K562 (cell line): ENCODE measurements at regions not wholly inside any gene's neighbourhood (a gene's known extent, or its start where the extent isn't known, plus 50 kb on each side); places are given as distances from the start of the nearest gene placed in this dataset.

ENCODE experiments used
- ATAC-seq: fragments of 200-7000 bp; cut with Tn5 transposase; 3 replicates; pipeline ENCODE4 v1.9.1; 2020; ENCODE audit warnings: moderate library complexity
- BruUV-seq: library from RNA; stranded (reverse); fragments of 400-500 nt; replicated peaks from 2 replicates; lab custom pipeline; 2021; lab: Mats Ljungman, UMichigan
- CTCF ChIA-PET: fragments of 300-600 bp; formaldehyde crosslinking; extraction: SDS; loops from one replicate; lab custom pipeline; 2021; ENCODE audit warnings: low intra/inter-chr PET ratio; lab: Yijun Ruan, JAX
- POLR2A ChIA-PET: fragments of 300-600, 350-650 bp; sonication (Branson Sonifier 250); formaldehyde crosslinking; extraction: SDS; loops from one replicate; lab custom pipeline; 2021; ENCODE audit warnings: antibody characterized with exemption, inconsistent platforms; lab: Yijun Ruan, JAX
- DNase-seq, 4 experiments: peaks; one replicate each; pipeline versions ENCODE4 v3.0.0 to v3.0.0-alpha.2; 2011 to 2018; ENCODE audit warnings: low spot score in 3 of 4, mixed read lengths in 3 of 4; ENCODE audit errors: extremely low read depth in 1 of 4
- FAIRE-seq: peaks from 2 replicates; lab custom pipeline; 2011; peaks lifted over from hg19 to GRCh38; lab: Jason Lieb, UNC
- H2AFZ ChIP-seq: 2 replicates; pipeline ENCODE4 v1.6.0; 2011; ENCODE audit warnings: low read depth, low read length, control low read depth, inconsistent platforms
- H3K27ac ChIP-seq: fragments of 200-600 bp; 3 replicates; pipeline ENCODE4 v1.8.0; 2011; ENCODE audit warnings: low read depth, mild to moderate bottlenecking, control low read depth, inconsistent platforms, low read length, moderate library complexity, mixed read lengths; ENCODE audit errors: extremely low read depth
- H3K27me3 ChIP-seq, 2 experiments: fragments of 300-600 bp in 1 of 2; 2 replicates in 1 of 2; 3 replicates in 1 of 2; pipeline versions ENCODE4 v1.6.0 to v1.8.0; 2011; ENCODE audit warnings: inconsistent platforms in 2 of 2, low read length in 2 of 2, mild to moderate bottlenecking in 1 of 2, mixed read lengths in 1 of 2, moderate library complexity in 1 of 2; ENCODE audit not compliant: control insufficient read depth in 2 of 2, insufficient read depth in 2 of 2
- H3K36me3 ChIP-seq: fragments of 300-600 bp; 3 replicates; pipeline ENCODE4 v1.8.0; 2011; ENCODE audit warnings: mild to moderate bottlenecking, low read length, inconsistent platforms; ENCODE audit not compliant: control insufficient read depth, insufficient read depth
- H3K4me1 ChIP-seq, 2 experiments: fragments of 200-600 bp in 1 of 2; replicated peaks in 1 of 2; 2 replicates in 1 of 2; 3 replicates in 1 of 2; pipeline versions ENCODE4 v1.5.1 to v1.8.0; 2011; ENCODE audit warnings: inconsistent platforms in 2 of 2, low read length in 2 of 2, mild to moderate bottlenecking in 1 of 2, mixed read lengths in 1 of 2, moderate library complexity in 1 of 2; ENCODE audit not compliant: control insufficient read depth in 2 of 2, insufficient read depth in 2 of 2
- H3K4me2 ChIP-seq: 2 replicates; pipeline ENCODE4 v1.6.1; 2011; ENCODE audit warnings: low read length, control low read depth, inconsistent platforms, mixed read lengths; ENCODE audit not compliant: insufficient read depth
- H3K4me3 ChIP-seq: fragments of 200-600 bp; sonication (generic), shearing (Covaris generic); 2 replicates; pipeline ENCODE4 v1.5.1; 2016; ENCODE audit warnings: control low read depth, inconsistent platforms
- H3K79me2 ChIP-seq: fragments of 200-600 bp; 3 replicates; pipeline ENCODE4 v1.8.0; 2011; ENCODE audit warnings: low read length, inconsistent platforms; ENCODE audit not compliant: control insufficient read depth, insufficient read depth
- H3K9ac ChIP-seq, 2 experiments: 2 replicates each; pipeline versions ENCODE4 v1.6.0 to v1.6.1; 2011; ENCODE audit warnings: low read depth in 2 of 2, low read length in 2 of 2, control low read depth in 1 of 2, inconsistent platforms in 1 of 2, mild to moderate bottlenecking in 1 of 2, mixed read lengths in 1 of 2; ENCODE audit not compliant: insufficient read depth in 1 of 2
- H3K9me1 ChIP-seq: one replicate; pipeline ENCODE4 v1.6.0; 2011; ENCODE audit warnings: inconsistent platforms, mild to moderate bottlenecking, low read length, moderate library complexity; ENCODE audit not compliant: control insufficient read depth, insufficient read depth
- H3K9me3 ChIP-seq: replicated peaks from 2 replicates; pipeline ENCODE4 v1.5.1; 2011; ENCODE audit warnings: low read depth, low read length, inconsistent platforms; ENCODE audit not compliant: control insufficient read depth, insufficient read depth
- H4K20me1 ChIP-seq: replicated peaks from 2 replicates; pipeline ENCODE4 v1.6.1; 2011; ENCODE audit warnings: low read length, inconsistent platforms, mixed read lengths; ENCODE audit not compliant: control insufficient read depth, insufficient read depth
- CBX3 ChIP-seq, 2 experiments: IDR thresholded peaks; 1 replicate in 1 of 2; 2 replicates in 1 of 2; pipeline ENCODE4 v1.6.1; 2012; ENCODE audit warnings: inconsistent platforms in 2 of 2, low read length in 2 of 2, borderline replicate concordance in 1 of 2, control low read depth in 1 of 2
- EGR1 ChIP-seq: fragments of 450-650 bp; conservative IDR thresholded peaks from 2 replicates; pipeline ENCODE4 v1.6.1; 2017; ENCODE audit warnings: mild to moderate bottlenecking
- ELF1 ChIP-seq: fragments of 200-800 bp; sonication (Bioruptor generic); IDR thresholded peaks from 2 replicates; pipeline ENCODE4 v1.6.1; 2016; ENCODE audit warnings: missing genetic modification characterization, missing compliant biosample characterization
- HDAC6 ChIP-seq: IDR thresholded peaks from 2 replicates; pipeline ENCODE4 v1.6.1; 2012; ENCODE audit warnings: low read depth, mild to moderate bottlenecking, control low read depth, inconsistent platforms, low read length, moderate library complexity
- HMGN3 ChIP-seq: IDR thresholded peaks from 2 replicates; pipeline ENCODE4 v1.6.1; 2011; ENCODE audit warnings: borderline replicate concordance, low read depth, mild to moderate bottlenecking, mixed read lengths, low read length; ENCODE audit not compliant: insufficient read length; ENCODE audit errors: extremely low read depth
- HNRNPUL1 ChIP-seq: fragments of 200-400 bp; formaldehyde crosslinking; IDR thresholded peaks from 2 replicates; pipeline ENCODE4 v1.6.1; 2017; ENCODE audit warnings: low read length
- MAFK ChIP-seq: IDR thresholded peaks from 2 replicates; pipeline ENCODE4 v1.6.1; 2011; ENCODE audit warnings: low read length, improper control_type of control experiment
- MYC ChIP-seq, 2 experiments: fragments of 250-450 bp in 1 of 2; sonication (Bioruptor Pico) in 1 of 2; IDR thresholded peaks; 2 replicates each; pipeline versions ENCODE4 v1.5.1 to v1.6.1; 2012 to 2021; ENCODE audit warnings: low read depth in 2 of 2, borderline replicate concordance in 1 of 2, improper control_type of control experiment in 1 of 2, low read length in 1 of 2, mild to moderate bottlenecking in 1 of 2, moderate library complexity in 1 of 2
- PYGO2 ChIP-seq: fragments of 450-650 bp; IDR thresholded peaks from 2 replicates; pipeline ENCODE4 v1.6.1; 2016; ENCODE audit warnings: mild to moderate bottlenecking, missing genetic modification characterization, moderate library complexity, missing compliant biosample characterization
- SMARCA4 ChIP-seq: fragments of 450-650 bp; IDR thresholded peaks from 2 replicates; pipeline ENCODE4 v1.6.1; 2016
- TCFL5 ChIP-seq: fragments of 250-450 bp; sonication (Bioruptor Pico); conservative IDR thresholded peaks from 2 replicates; pipeline ENCODE4 v1.6.1; 2021; ENCODE audit warnings: mild to moderate bottlenecking, moderate library complexity, matching md5 sums
- ZC3H4 ChIP-seq: sonication (generic); formaldehyde crosslinking; IDR thresholded peaks from 2 replicates; pipeline ENCODE4 v1.9.0; 2021; ENCODE audit warnings: missing genetic modification reagents, borderline replicate concordance
- ZNF263 ChIP-seq: sonication (generic); formaldehyde crosslinking; IDR thresholded peaks from 2 replicates; pipeline ENCODE4 v1.8.0; 2022; ENCODE audit warnings: mild to moderate bottlenecking, missing genetic modification reagents, borderline replicate concordance
- WGBS: fragments of 100-300 bp; shearing (Covaris generic); methylation state at CpG from one replicate; pipeline ENCODE4 v1.1.6; 2016; ENCODE audit warnings: low coverage, mixed read lengths; ENCODE audit not compliant: insufficient coverage; ENCODE audit errors: missing lambda C conversion rate; 5-methylcytosine and 5-hydroxymethylcytosine counted together
- in situ Hi-C: fragments of 300-500 bp; cut with MboI; formaldehyde crosslinking; loops from 4 replicates; pipeline ENCODE4 v1.15.0; 2018; ENCODE audit warnings: inconsistent platforms, mixed read lengths
- intact Hi-C: fragments of 100-400 bp; cut with micrococcal nuclease; formaldehyde crosslinking; loops from 2 replicates; pipeline ENCODE4 v1.14.2; 2022
- TF ChIP-seq, protein P1 (sequence below): sonication (generic); formaldehyde crosslinking; IDR thresholded peaks from 2 replicates; pipeline ENCODE4 v1.8.0; 2022; ENCODE audit warnings: mild to moderate bottlenecking, missing genetic modification reagents

DNA sequence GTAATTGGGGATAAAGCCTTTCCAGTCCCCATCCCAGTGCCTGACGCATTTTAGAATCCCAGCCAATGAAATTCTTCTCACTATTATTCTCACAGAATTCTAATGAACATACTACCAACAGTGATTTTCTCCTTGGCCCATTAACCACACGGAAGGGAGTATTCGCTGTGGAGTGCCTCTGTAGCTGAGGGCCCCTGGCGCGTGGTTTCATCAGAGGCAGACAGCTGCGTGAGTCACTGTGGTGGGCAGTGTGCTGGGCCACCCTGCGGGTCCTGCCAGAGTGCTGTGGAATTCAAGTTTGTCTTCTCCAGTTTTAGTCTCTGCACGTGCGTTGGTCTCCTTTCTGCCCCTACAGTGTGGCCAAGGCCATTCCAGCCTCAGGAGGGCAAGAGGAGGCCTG, 335.4 kb upstream of the FAT1 start:
- no peaks in the 10 kb centered on the region for H3K9me1 ChIP-seq
- H3K27ac ChIP-seq, result no peak overlapping the region
- BruUV-seq, result no TSS peak
- no peak overlapping the region for H3K4me2 ChIP-seq
- in situ Hi-C loops (no loop called here), intact Hi-C loops (no loop called here)
- WGBS, result 0% methylated on average over 9 of the region's 9 CpGs
- no peak for FAIRE-seq
- no peak overlapping the region for H3K4me3 ChIP-seq
- H4K20me1 ChIP-seq, result no peaks in the 10 kb centered on the region
- ChIA-PET CTCF (no interaction called here), POLR2A (no interaction called here)
- peaks cover 6 to 28% of the 10 kb centered on the region in 2 experiments; a peak in 4 of 5 replicates for H3K27me3 ChIP-seq
- no peak for DNase-seq
- H2AFZ ChIP-seq, result no peak overlapping the region
- H3K4me1 ChIP-seq, result no peaks in the 10 kb centered on the region
- H3K36me3 ChIP-seq, result no peaks in the 10 kb centered on the region
- no peak for ATAC-seq
- TF ChIP-seq MYC (IDR thresholded peaks at IDR 0.05; ENCODE audit: low read depth, low read length) (no peak), MYC (CRISPR knock-in tag; IDR thresholded peaks at IDR 0.05; ENCODE audit: borderline replicate concordance, low read depth) (no peak), ELF1 (tag) (no peak), ZC3H4 (CRISPR knock-in tag) (no peak), TCFL5 (CRISPR knock-in tag) (no peak), PYGO2 (no peak), HMGN3 (no peak), HDAC6 (no peak), MAFK (no peak), HNRNPUL1 (no peak), SMARCA4 (no peak), CBX3 (IDR thresholded peaks at IDR 0.05; ENCODE audit: borderline replicate concordance in 1 of 2, low read length in 2 of 2) (no peak), ZNF263 (no peak), EGR1 (no peak)
- TF ChIP-seq, protein P1, sequence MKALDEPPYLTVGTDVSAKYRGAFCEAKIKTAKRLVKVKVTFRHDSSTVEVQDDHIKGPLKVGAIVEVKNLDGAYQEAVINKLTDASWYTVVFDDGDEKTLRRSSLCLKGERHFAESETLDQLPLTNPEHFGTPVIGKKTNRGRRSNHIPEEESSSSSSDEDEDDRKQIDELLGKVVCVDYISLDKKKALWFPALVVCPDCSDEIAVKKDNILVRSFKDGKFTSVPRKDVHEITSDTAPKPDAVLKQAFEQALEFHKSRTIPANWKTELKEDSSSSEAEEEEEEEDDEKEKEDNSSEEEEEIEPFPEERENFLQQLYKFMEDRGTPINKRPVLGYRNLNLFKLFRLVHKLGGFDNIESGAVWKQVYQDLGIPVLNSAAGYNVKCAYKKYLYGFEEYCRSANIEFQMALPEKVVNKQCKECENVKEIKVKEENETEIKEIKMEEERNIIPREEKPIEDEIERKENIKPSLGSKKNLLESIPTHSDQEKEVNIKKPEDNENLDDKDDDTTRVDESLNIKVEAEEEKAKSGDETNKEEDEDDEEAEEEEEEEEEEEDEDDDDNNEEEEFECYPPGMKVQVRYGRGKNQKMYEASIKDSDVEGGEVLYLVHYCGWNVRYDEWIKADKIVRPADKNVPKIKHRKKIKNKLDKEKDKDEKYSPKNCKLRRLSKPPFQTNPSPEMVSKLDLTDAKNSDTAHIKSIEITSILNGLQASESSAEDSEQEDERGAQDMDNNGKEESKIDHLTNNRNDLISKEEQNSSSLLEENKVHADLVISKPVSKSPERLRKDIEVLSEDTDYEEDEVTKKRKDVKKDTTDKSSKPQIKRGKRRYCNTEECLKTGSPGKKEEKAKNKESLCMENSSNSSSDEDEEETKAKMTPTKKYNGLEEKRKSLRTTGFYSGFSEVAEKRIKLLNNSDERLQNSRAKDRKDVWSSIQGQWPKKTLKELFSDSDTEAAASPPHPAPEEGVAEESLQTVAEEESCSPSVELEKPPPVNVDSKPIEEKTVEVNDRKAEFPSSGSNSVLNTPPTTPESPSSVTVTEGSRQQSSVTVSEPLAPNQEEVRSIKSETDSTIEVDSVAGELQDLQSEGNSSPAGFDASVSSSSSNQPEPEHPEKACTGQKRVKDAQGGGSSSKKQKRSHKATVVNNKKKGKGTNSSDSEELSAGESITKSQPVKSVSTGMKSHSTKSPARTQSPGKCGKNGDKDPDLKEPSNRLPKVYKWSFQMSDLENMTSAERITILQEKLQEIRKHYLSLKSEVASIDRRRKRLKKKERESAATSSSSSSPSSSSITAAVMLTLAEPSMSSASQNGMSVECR (CRISPR knock-in tag), result no peak
- no peak overlapping the region for H3K9ac ChIP-seq
- no peaks in the 10 kb centered on the region for H3K79me2 ChIP-seq
- H3K9me3 ChIP-seq, result no peaks in the 10 kb centered on the region
